Left hindlimb (tissue), 1 donor: ENCODE measurements at regions not wholly inside any gene's neighbourhood (a gene's known extent, or its start where the extent isn't known, plus 50 kb on each side); places are given as distances from the start of the nearest gene placed in this dataset.
"Not testable (repeated sequence)": the region's sequence is repeated elsewhere in the genome, so short reads cannot be mapped to it uniquely, and the experiment has no call there.

ENCODE experiments used
- DNase-seq: peaks from one replicate; pipeline ENCODE4 v3.0.0-alpha.2; 2018

- DNase-seq = no peak
Observed at GRCh38 chr14:97773598-97773997, 976.4 kb downstream of the VRK1 start.

- no peak for DNase-seq
Observed at GRCh38 chr14:97776890-97777558, 979.8 kb downstream of the VRK1 start.

- no peak for DNase-seq
Observed at GRCh38 chr14:97777622-97778355, 980.6 kb downstream of the VRK1 start.

GRCh38 chr14:97779140-97779539 is 982.0 kb downstream of the VRK1 start:
- DNase-seq = no peak

GRCh38 chr14:97780804-97781203 is 983.6 kb downstream of the VRK1 start:
- DNase-seq = no peak

GRCh38 chr14:97781961-97782360 is 984.8 kb downstream of the VRK1 start:
- no peak for DNase-seq

GRCh38 chr14:97782871-97783414 is 985.8 kb downstream of the VRK1 start:
- no peak for DNase-seq

GRCh38 chr14:97785495-97785894 is 988.3 kb downstream of the VRK1 start:
- no peak for DNase-seq

- DNase-seq = no peak
Observed at GRCh38 chr14:97788364-97788763, 991.2 kb downstream of the VRK1 start.

GRCh38 chr14:97788846-97789526 is 991.8 kb downstream of the VRK1 start:
- no peak for DNase-seq

GRCh38 chr14:97791072-97791471 is 993.9 kb downstream of the VRK1 start:
- no peak for DNase-seq

GRCh38 chr14:97791906-97792305 is 994.7 kb downstream of the VRK1 start:
- no peak for DNase-seq

- no peak for DNase-seq
Observed at GRCh38 chr14:97796511-97796910, 999.3 kb downstream of the VRK1 start.

- DNase-seq = no peak
Observed at GRCh38 chr14:97798176-97798575, 1001.0 kb downstream of the VRK1 start.

- DNase-seq = no peak
Observed at GRCh38 chr14:97802430-97803373, 1005.5 kb downstream of the VRK1 start.

- no peak for DNase-seq
Observed at GRCh38 chr14:97804056-97804455, 1006.9 kb downstream of the VRK1 start.

- no peak for DNase-seq
Observed at GRCh38 chr14:97806891-97807290, 1009.7 kb downstream of the VRK1 start.

GRCh38 chr14:97808541-97808940 is 1011.4 kb downstream of the VRK1 start:
- not testable (repeated sequence) for DNase-seq

GRCh38 chr14:97813556-97813955 is 1016.4 kb downstream of the VRK1 start:
- no peak for DNase-seq

- no peak for DNase-seq
Observed at GRCh38 chr14:97820781-97821180, 1023.6 kb downstream of the VRK1 start.

- DNase-seq = no peak
Observed at GRCh38 chr14:97824218-97824617, 1027.0 kb downstream of the VRK1 start.

- DNase-seq = no peak
Observed at GRCh38 chr14:97827746-97828145, 1030.6 kb downstream of the VRK1 start.

GRCh38 chr14:97832776-97833175 is 1035.6 kb downstream of the VRK1 start:
- DNase-seq = no peak
